PC-3 (cell line): ENCODE measurements at regions not wholly inside any gene's neighbourhood (a gene's known extent, or its start where the extent isn't known, plus 50 kb on each side); places are given as distances from the start of the nearest gene placed in this dataset.

ENCODE experiments used
- ATAC-seq: fragments of 200-7000 bp; cut with Tn5 transposase; 2 replicates; pipeline ENCODE4 v1.9.1; 2020; ENCODE audit warnings: mild to moderate bottlenecking, moderate library complexity
- BruUV-seq: library from RNA; stranded (reverse); fragments of 400-500 nt; replicated peaks from 2 replicates; lab custom pipeline; 2021; lab: Mats Ljungman, UMichigan
- CTCF ChIA-PET: fragments of 300-600 bp; sonication (Branson Sonifier 250); formaldehyde crosslinking; loops from one replicate; lab custom pipeline; 2022; ENCODE audit warnings: antibody characterized with exemption; lab: Charles Lee
- POLR2A ChIA-PET: fragments of 300-600 bp; sonication (Branson Sonifier 250); formaldehyde crosslinking; loops from one replicate; lab custom pipeline; 2022; ENCODE audit warnings: antibody characterized with exemption; ENCODE audit not compliant: unreplicated experiment; lab: Charles Lee
- DNase-seq: peaks from one replicate; pipeline ENCODE4 v3.0.0-alpha.2; 2015
- H2AFZ ChIP-seq: fragments of 300-600 bp; sonication (generic); 2 replicates; pipeline ENCODE4 v1.6.0; 2016; ENCODE audit warnings: antibody characterized with exemption, low read length
- H3F3A ChIP-seq: fragments of 300-600 bp; sonication (generic); one replicate; pipeline ENCODE4 v1.6.0; 2017; ENCODE audit warnings: antibody characterized with exemption, low read length, control low read depth, mild to moderate bottlenecking; ENCODE audit not compliant: unreplicated experiment
- H3K27ac ChIP-seq: fragments of 300-600 bp; sonication (generic); 2 replicates; pipeline ENCODE4 v1.5.1; 2016; ENCODE audit warnings: mild to moderate bottlenecking, low read length
- H3K27me3 ChIP-seq: fragments of 300-600 bp; sonication (generic); 2 replicates; pipeline ENCODE4 v1.6.1; 2016; ENCODE audit warnings: low read length, mixed read lengths
- H3K36me3 ChIP-seq: fragments of 300-600 bp; sonication (generic); 2 replicates; pipeline ENCODE4 v1.6.1; 2016; ENCODE audit warnings: low read depth, mixed run types, low read length, mixed read lengths
- H3K4me1 ChIP-seq: fragments of 300-600 bp; sonication (generic); 2 replicates; pipeline ENCODE4 v1.5.1; 2016; ENCODE audit warnings: low read length; ENCODE audit not compliant: insufficient read depth
- H3K4me2 ChIP-seq: fragments of 300-600 bp; sonication (generic); 2 replicates; pipeline ENCODE4 v1.6.0; 2016; ENCODE audit warnings: low read length
- H3K4me3 ChIP-seq: fragments of 300-600 bp; sonication (generic); 2 replicates; pipeline ENCODE4 v1.5.1; 2016; ENCODE audit warnings: mild to moderate bottlenecking, low read length, mixed read lengths
- H3K79me2 ChIP-seq: fragments of 300-600 bp; sonication (generic); 2 replicates; pipeline ENCODE4 v1.6.1; 2017; ENCODE audit warnings: low read length, mixed read lengths
- H3K9ac ChIP-seq: fragments of 300-600 bp; sonication (generic); 2 replicates; pipeline ENCODE4 v1.6.0; 2016; ENCODE audit warnings: mild to moderate bottlenecking, low read length
- H3K9me2 ChIP-seq: fragments of 300-600 bp; sonication (generic); replicated peaks from 2 replicates; pipeline ENCODE4 v1.6.1; 2016; ENCODE audit warnings: mixed run types, low read length, mixed read lengths
- H3K9me3 ChIP-seq: fragments of 300-600 bp; sonication (generic); 2 replicates; pipeline ENCODE4 v1.6.1; 2016; ENCODE audit warnings: low read length, mixed read lengths
- H4K20me1 ChIP-seq: fragments of 300-600 bp; sonication (generic); 2 replicates; pipeline ENCODE4 v1.6.1; 2016; ENCODE audit warnings: low read length, mixed read lengths
- EZH2 ChIP-seq: fragments of 300-600 bp; sonication (generic); IDR thresholded peaks from one replicate; pipeline ENCODE4 v1.6.1; 2017; ENCODE audit warnings: antibody characterized with exemption, mild to moderate bottlenecking, low read length; ENCODE audit not compliant: unreplicated experiment
- EZH2phosphoT487 ChIP-seq: fragments of 300-600 bp; sonication (generic); IDR thresholded peaks from 2 replicates; pipeline ENCODE4 v1.6.1; 2018; ENCODE audit warnings: mild to moderate bottlenecking, antibody characterized with exemption, low read length, borderline replicate concordance
- intact Hi-C: fragments of 100-400 bp; cut with micrococcal nuclease; formaldehyde crosslinking; loops from 2 replicates; pipeline ENCODE4 v1.9.0; 2023
- TF ChIP-seq, protein P1 (sequence below): fragments of 300-600 bp; sonication (generic); conservative IDR thresholded peaks from 2 replicates; pipeline ENCODE4 v1.5.1; 2017; ENCODE audit warnings: antibody characterized with exemption, low read depth, mild to moderate bottlenecking, low read length

DNA sequence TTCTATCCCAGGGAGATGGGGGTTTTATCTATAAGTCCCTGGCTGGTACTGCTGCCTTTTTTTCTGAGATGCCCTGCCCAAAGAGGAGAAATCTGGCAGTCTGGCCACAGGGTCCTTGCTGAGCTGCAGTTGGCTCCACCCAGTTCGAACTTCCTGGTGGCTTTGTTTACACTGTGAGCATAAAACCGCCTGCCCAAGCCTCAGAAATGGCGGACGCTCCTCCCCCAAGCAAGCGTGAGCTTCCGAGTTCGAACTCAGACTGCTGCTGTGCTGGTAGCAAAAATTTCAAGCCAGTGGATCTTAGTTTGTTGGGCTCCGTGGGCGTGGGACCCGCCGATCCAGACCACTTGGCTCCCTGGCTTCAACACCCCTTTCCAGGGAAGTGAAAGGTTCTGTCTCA lies 126.8 kb upstream of the SUCLG2 start:
- Histone ChIP-seq H3K9ac (no peak overlapping the region), H3K9me3 (no peaks in the 10 kb centered on the region), H2AFZ (no peak overlapping the region), H3K27me3 (no peaks in the 10 kb centered on the region), H3K4me2 (no peak overlapping the region), H3F3A (no peaks in the 10 kb centered on the region), H3K79me2 (no peaks in the 10 kb centered on the region), H4K20me1 (no peaks in the 10 kb centered on the region), H3K36me3 (no peaks in the 10 kb centered on the region), H3K9me2 (no peaks in the 10 kb centered on the region), H3K4me1 (peaks cover 15% of the 10 kb centered on the region), H3K27ac (no peak overlapping the region), H3K4me3 (no peak overlapping the region)
- DNase-seq (no peak), ATAC-seq (no peak)
- ChIA-PET CTCF (no interaction called here), POLR2A (no interaction called here)
- intact Hi-C loops: loop anchor here (5.0 kb wide), 1 partner anchor 129 kb away; the partner anchor contains the start of gene SUCLG2
- TF ChIP-seq, protein P1, sequence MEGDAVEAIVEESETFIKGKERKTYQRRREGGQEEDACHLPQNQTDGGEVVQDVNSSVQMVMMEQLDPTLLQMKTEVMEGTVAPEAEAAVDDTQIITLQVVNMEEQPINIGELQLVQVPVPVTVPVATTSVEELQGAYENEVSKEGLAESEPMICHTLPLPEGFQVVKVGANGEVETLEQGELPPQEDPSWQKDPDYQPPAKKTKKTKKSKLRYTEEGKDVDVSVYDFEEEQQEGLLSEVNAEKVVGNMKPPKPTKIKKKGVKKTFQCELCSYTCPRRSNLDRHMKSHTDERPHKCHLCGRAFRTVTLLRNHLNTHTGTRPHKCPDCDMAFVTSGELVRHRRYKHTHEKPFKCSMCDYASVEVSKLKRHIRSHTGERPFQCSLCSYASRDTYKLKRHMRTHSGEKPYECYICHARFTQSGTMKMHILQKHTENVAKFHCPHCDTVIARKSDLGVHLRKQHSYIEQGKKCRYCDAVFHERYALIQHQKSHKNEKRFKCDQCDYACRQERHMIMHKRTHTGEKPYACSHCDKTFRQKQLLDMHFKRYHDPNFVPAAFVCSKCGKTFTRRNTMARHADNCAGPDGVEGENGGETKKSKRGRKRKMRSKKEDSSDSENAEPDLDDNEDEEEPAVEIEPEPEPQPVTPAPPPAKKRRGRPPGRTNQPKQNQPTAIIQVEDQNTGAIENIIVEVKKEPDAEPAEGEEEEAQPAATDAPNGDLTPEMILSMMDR: no peak
- no peak for TF ChIP-seq EZH2
- TF ChIP-seq EZH2phosphoT487: no peak
- no TSS peak for BruUV-seq

DNA sequence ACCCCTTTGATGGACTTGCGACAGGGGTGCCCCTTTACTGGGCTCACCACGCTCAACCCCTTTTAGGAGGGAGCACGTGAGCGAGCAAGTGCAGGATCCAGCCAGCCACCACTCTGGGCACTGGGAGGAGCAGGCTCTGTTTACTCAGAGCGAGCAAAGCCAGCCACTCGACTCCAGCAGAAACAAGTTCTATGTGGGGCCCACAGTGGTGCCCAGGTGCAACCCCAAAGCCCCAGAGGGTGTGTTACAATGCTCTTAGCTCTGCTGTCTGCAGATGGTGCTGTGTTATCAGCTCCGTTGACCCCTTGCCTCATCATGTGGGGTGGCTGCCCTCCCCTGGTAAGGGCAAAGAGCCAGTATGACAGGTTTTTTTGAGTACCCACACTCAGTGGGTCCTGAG lies 120.3 kb upstream of the SUCLG2 start:
- Histone ChIP-seq H3K79me2 (no peaks in the 10 kb centered on the region), H2AFZ (no peak overlapping the region), H3K4me2 (no peak overlapping the region), H3K9me3 (no peaks in the 10 kb centered on the region), H3K4me1 (no peaks in the 10 kb centered on the region), H3K27me3 (no peaks in the 10 kb centered on the region), H3F3A (no peaks in the 10 kb centered on the region), H3K27ac (no peak overlapping the region), H4K20me1 (no peaks in the 10 kb centered on the region), H3K9me2 (no peaks in the 10 kb centered on the region), H3K4me3 (no peak overlapping the region), H3K9ac (no peak overlapping the region), H3K36me3 (no peaks in the 10 kb centered on the region)
- ATAC-seq (no peak), DNase-seq (no peak)
- CTCF ChIA-PET: no interaction called here
- intact Hi-C loops: no loop called here
- TF ChIP-seq EZH2 (no peak), EZH2phosphoT487 (no peak)
- TF ChIP-seq, protein P1: no peak
- BruUV-seq: no TSS peak
- POLR2A ChIA-PET: no interaction called here

DNA sequence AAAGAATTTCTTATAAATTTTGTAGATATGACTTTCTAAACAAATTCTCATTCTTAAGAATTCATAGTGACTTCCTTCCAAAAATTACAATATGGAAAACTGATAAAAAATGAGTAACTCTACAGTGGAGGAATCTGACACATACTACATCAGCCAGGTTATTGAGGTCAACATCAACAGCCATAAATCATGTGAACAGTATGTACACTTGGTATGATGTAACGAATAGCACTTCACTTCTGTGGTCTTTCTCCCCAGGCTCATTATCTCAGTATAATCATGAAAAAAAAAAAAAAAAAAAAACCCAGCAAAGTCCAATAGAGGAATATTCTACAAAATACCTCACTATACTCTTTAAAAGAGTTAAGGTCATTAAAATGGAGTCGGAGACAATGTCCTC lies 111.2 kb upstream of the SUCLG2 start:
- H3K9me3 ChIP-seq: no peaks in the 10 kb centered on the region
- H3K9ac ChIP-seq: no peak overlapping the region
- DNase-seq: no peak
- H3F3A ChIP-seq: no peaks in the 10 kb centered on the region
- H4K20me1 ChIP-seq: no peaks in the 10 kb centered on the region
- no peak overlapping the region for H3K4me3 ChIP-seq
- no peak for TF ChIP-seq EZH2
- no peak for TF ChIP-seq EZH2phosphoT487
- TF ChIP-seq, protein P1: no peak
- H3K4me1 ChIP-seq: no peaks in the 10 kb centered on the region
- H2AFZ ChIP-seq: no peak overlapping the region
- BruUV-seq: no TSS peak
- no peaks in the 10 kb centered on the region for H3K9me2 ChIP-seq
- no peak overlapping the region for H3K4me2 ChIP-seq
- no peaks in the 10 kb centered on the region for H3K27me3 ChIP-seq
- CTCF ChIA-PET: no interaction called here
- no peaks in the 10 kb centered on the region for H3K36me3 ChIP-seq
- H3K27ac ChIP-seq: no peak overlapping the region
- intact Hi-C loops: no loop called here
- POLR2A ChIA-PET: no interaction called here
- no peaks in the 10 kb centered on the region for H3K79me2 ChIP-seq
- no peak for ATAC-seq
